ENCODE measurements at regions not wholly inside any gene's neighbourhood (a gene's known extent, or its start where the extent isn't known, plus 50 kb on each side); places are given as distances from the start of the nearest gene placed in this dataset.

GRCh38 chrY:19077698-19078113 lies 304.2 kb upstream of the HSFY2 start:
- Histone ChIP-seq H3K4me1 (ENCODE audit: control insufficient read depth in 2 of 2, insufficient read depth in 2 of 2, low read length in 2 of 2) (no peaks in the 10 kb centered on the region), H3K27me3 (replicated peaks in 1 of 4; ENCODE audit: control extremely low read depth in 1 of 4, control insufficient read depth in 3 of 4, insufficient read depth in 4 of 4, low read length in 3 of 4) (no peaks in the 10 kb centered on the region), H3K9me3 (ENCODE audit: control extremely low read depth in 1 of 3, control insufficient read depth in 2 of 3, insufficient read depth in 1 of 3, low read length in 2 of 3) (no peaks in the 10 kb centered on the region), H4K20me1 (ENCODE audit: control insufficient read depth, insufficient read depth, low read length, poor library complexity, severe bottlenecking) (no peaks in the 10 kb centered on the region), H3K9ac (ENCODE audit: low read length) (no peak overlapping the region), H3K4me2 (replicated peaks; ENCODE audit: low read depth, low read length, poor library complexity, severe bottlenecking) (no peak overlapping the region), H3K36me3 (replicated peaks in 1 of 2; ENCODE audit: control extremely low read depth in 1 of 2, control insufficient read depth in 1 of 2, extremely low read depth in 1 of 2, insufficient read depth in 2 of 2, low read length in 1 of 2) (no peaks in the 10 kb centered on the region), H3K79me2 (ENCODE audit: control insufficient read depth, insufficient read depth, low read length) (no peaks in the 10 kb centered on the region), H2AFZ (ENCODE audit: insufficient read depth, low read depth, low read length, poor library complexity, severe bottlenecking) (no peak overlapping the region), H3K4me3 (ENCODE audit: control extremely low read depth in 1 of 5, extremely low read depth in 1 of 5, insufficient read depth in 1 of 5, low read depth in 2 of 5, low read length in 4 of 5) (peak overlapping the region in 1 of 5 experiments; percentile 45), H3K27ac (ENCODE audit: low read length in 2 of 2) (no peak overlapping the region)
- Mint-ChIP-seq H3K9me3 (ENCODE audit: insufficient read depth) (no peaks in the 10 kb centered on the region), H3K27ac (no peak overlapping the region), H3K27me3 (peaks cover 4% of the 10 kb centered on the region), H3K4me1 (peaks cover 17% of the 10 kb centered on the region), H3K4me3 (peak overlapping the region; percentile 87)
- POLR2A ChIA-PET = no interaction called here
- WGBS (ENCODE audit: insufficient coverage) = 16% methylated on average over 25 of the region's 37 CpGs
- peak; percentile 13 for DNase-seq
- no peak for TF ChIP-seq CTCF (IDR thresholded peaks at IDR 0.05)
- intact Hi-C loops (cut with micrococcal nuclease) = no loop called here
- no peak for ATAC-seq (ENCODE audit: low read depth)
- CTCF ChIA-PET = no interaction called here

GRCh38 chrY:19076846-19077697 lies 303.5 kb upstream of the HSFY2 start:
- POLR2A ChIA-PET = no interaction called here
- H3K9me3 ChIP-seq (ENCODE audit: control extremely low read depth in 1 of 3, control insufficient read depth in 2 of 3, insufficient read depth in 1 of 3, low read length in 2 of 3) = no peaks in the 10 kb centered on the region
- H3K27ac Mint-ChIP-seq = no peak overlapping the region
- TF ChIP-seq EZH2 (IDR thresholded peaks at IDR 0.05; ENCODE audit: borderline replicate concordance, insufficient read depth, low read depth, low read length, poor library complexity, severe bottlenecking) = no peak
- no peak for TF ChIP-seq CTCF (IDR thresholded peaks at IDR 0.05)
- peak overlapping the region in 1 of 5 experiments; percentile 45 for H3K4me3 ChIP-seq (ENCODE audit: control extremely low read depth in 1 of 5, extremely low read depth in 1 of 5, insufficient read depth in 1 of 5, low read depth in 2 of 5, low read length in 4 of 5)
- intact Hi-C loops (cut with micrococcal nuclease) = no loop called here
- ATAC-seq (ENCODE audit: low read depth) (peak; percentile 39), DNase-seq (peak; percentile 40)
- H3K9ac ChIP-seq (ENCODE audit: low read length) = no peak overlapping the region
- H3K36me3 ChIP-seq (replicated peaks in 1 of 2; ENCODE audit: control extremely low read depth in 1 of 2, control insufficient read depth in 1 of 2, extremely low read depth in 1 of 2, insufficient read depth in 2 of 2, low read length in 1 of 2) = no peaks in the 10 kb centered on the region
- no peak overlapping the region for H3K4me2 ChIP-seq (replicated peaks; ENCODE audit: low read depth, low read length, poor library complexity, severe bottlenecking)
- no peak overlapping the region for H2AFZ ChIP-seq (ENCODE audit: insufficient read depth, low read depth, low read length, poor library complexity, severe bottlenecking)
- no peaks in the 10 kb centered on the region for H3K27me3 ChIP-seq (replicated peaks in 1 of 4; ENCODE audit: control extremely low read depth in 1 of 4, control insufficient read depth in 3 of 4, insufficient read depth in 4 of 4, low read length in 3 of 4)
- no peaks in the 10 kb centered on the region for H3K4me1 ChIP-seq (ENCODE audit: control insufficient read depth in 2 of 2, insufficient read depth in 2 of 2, low read length in 2 of 2)
- no peaks in the 10 kb centered on the region for H3K9me3 Mint-ChIP-seq (ENCODE audit: insufficient read depth)
- H3K4me1 Mint-ChIP-seq = peaks cover 17% of the 10 kb centered on the region
- H3K79me2 ChIP-seq (ENCODE audit: control insufficient read depth, insufficient read depth, low read length) = no peaks in the 10 kb centered on the region
- H3K4me3 Mint-ChIP-seq = peak overlapping the region; percentile 87
- 6% methylated on average over 52 of the region's 69 CpGs for WGBS (ENCODE audit: insufficient coverage)
- H3K27me3 Mint-ChIP-seq = peaks cover 4% of the 10 kb centered on the region
- H4K20me1 ChIP-seq (ENCODE audit: control insufficient read depth, insufficient read depth, low read length, poor library complexity, severe bottlenecking) = no peaks in the 10 kb centered on the region
- no peak overlapping the region for H3K27ac ChIP-seq (ENCODE audit: low read length in 2 of 2)
- CTCF ChIA-PET = no interaction called here
